Ishikawa (cell line): ENCODE measurements at regions not wholly inside any gene's neighbourhood (a gene's known extent, or its start where the extent isn't known, plus 50 kb on each side); places are given as distances from the start of the nearest gene placed in this dataset.

Experiments
- CREB1 ChIP-seq: IDR thresholded peaks from 2 replicates; pipeline ENCODE4 v1.6.1; 2012; ENCODE audit warnings: low read depth
- EP300 ChIP-seq: IDR thresholded peaks from 2 replicates; pipeline ENCODE4 v1.6.1; 2012; ENCODE audit warnings: borderline replicate concordance
- ZBTB7A ChIP-seq: IDR thresholded peaks from 2 replicates; pipeline ENCODE4 v1.6.1; 2012; ENCODE audit warnings: low read depth

GRCh38 chr14:26286913-26287205 is 311.0 kb downstream of the NOVA1 start:
- TF ChIP-seq EP300 (no peak), CREB1 (no peak), ZBTB7A (no peak)
